GM13976 (cell line): ENCODE measurements at regions not wholly inside any gene's neighbourhood (a gene's known extent, or its start where the extent isn't known, plus 50 kb on each side); places are given as distances from the start of the nearest gene placed in this dataset.

Experiments
- DNase-seq: peaks from one replicate; pipeline ENCODE4 v3.0.0; 2012; ENCODE audit warnings: low spot score
- CTCF ChIP-seq: IDR thresholded peaks from 2 replicates; pipeline ENCODE4 v1.5.1; 2012; ENCODE audit warnings: borderline replicate concordance, mild to moderate bottlenecking; ENCODE audit not compliant: insufficient read depth; ENCODE audit errors: extremely low read depth, missing control alignments, control extremely low read depth
- in situ Hi-C: fragments of 300-500 bp; cut with MboI; formaldehyde crosslinking; loops from one replicate; pipeline ENCODE4 v1.12.0; 2022; ENCODE audit warnings: low sequenced_read_pairs, mixed read lengths, inconsistent platforms; ENCODE audit not compliant: unreplicated experiment

- TF ChIP-seq CTCF, result no peak
- DNase-seq, result no peak
- in situ Hi-C loops, result no loop called here
Measured at GRCh38 chr7:32154797-32155196, 84.6 kb upstream of the PDE1C start.

- in situ Hi-C loops, result no loop called here
- DNase-seq, result no peak
- TF ChIP-seq CTCF, result no peak
Measured at GRCh38 chr7:32153006-32153405, 82.8 kb upstream of the PDE1C start.

GRCh38 chr7:32152576-32152975 is 82.4 kb upstream of the PDE1C start:
- no peak for TF ChIP-seq CTCF
- no peak for DNase-seq
- in situ Hi-C loops, result no loop called here

- DNase-seq, result no peak
- in situ Hi-C loops, result no loop called here
- TF ChIP-seq CTCF, result no peak
Measured at GRCh38 chr7:32150589-32150988, 80.4 kb upstream of the PDE1C start.

GRCh38 chr7:32150039-32150438 is 79.8 kb upstream of the PDE1C start:
- in situ Hi-C loops, result no loop called here
- TF ChIP-seq CTCF, result no peak
- DNase-seq, result no peak

- in situ Hi-C loops, result no loop called here
Measured at GRCh38 chr7:32147546-32148268, 77.5 kb upstream of the PDE1C start.

More at GRCh38 chr7:32147546-32148268, 77.5 kb upstream of the PDE1C start:
- no peak for DNase-seq
- TF ChIP-seq CTCF, result no peak
